GM06990 (cell line): ENCODE measurements at regions not wholly inside any gene's neighbourhood (a gene's known extent, or its start where the extent isn't known, plus 50 kb on each side); places are given as distances from the start of the nearest gene placed in this dataset.
"Not testable (repeated sequence)": the region's sequence is repeated elsewhere in the genome, so short reads cannot be mapped to it uniquely, and the experiment has no call there.

Experiments used
- DNase-seq: peaks from one replicate; pipeline ENCODE4 v3.0.0-alpha.2; 2011; ENCODE audit not compliant: insufficient read length; ENCODE audit errors: extremely low read depth
- H3K27me3 ChIP-seq: replicated peaks from 2 replicates; pipeline ENCODE4 v1.6.0; 2011; ENCODE audit warnings: low read length; ENCODE audit not compliant: control insufficient read depth, insufficient read depth
- H3K36me3 ChIP-seq: 2 replicates; pipeline ENCODE4 v1.5.1; 2011; ENCODE audit warnings: low read length; ENCODE audit not compliant: control insufficient read depth, insufficient read depth
- H3K4me3 ChIP-seq: replicated peaks from 2 replicates; pipeline ENCODE4 v1.5.1; 2011; ENCODE audit warnings: low read depth, mild to moderate bottlenecking, control low read depth, low read length
- TF ChIP-seq, protein P1 (sequence below): IDR thresholded peaks from 2 replicates; pipeline ENCODE4 v1.5.1; 2011; ENCODE audit warnings: low read length, control low read depth, mild to moderate bottlenecking, inconsistent platforms; ENCODE audit not compliant: insufficient read depth, poor library complexity, severe bottlenecking

DNA sequence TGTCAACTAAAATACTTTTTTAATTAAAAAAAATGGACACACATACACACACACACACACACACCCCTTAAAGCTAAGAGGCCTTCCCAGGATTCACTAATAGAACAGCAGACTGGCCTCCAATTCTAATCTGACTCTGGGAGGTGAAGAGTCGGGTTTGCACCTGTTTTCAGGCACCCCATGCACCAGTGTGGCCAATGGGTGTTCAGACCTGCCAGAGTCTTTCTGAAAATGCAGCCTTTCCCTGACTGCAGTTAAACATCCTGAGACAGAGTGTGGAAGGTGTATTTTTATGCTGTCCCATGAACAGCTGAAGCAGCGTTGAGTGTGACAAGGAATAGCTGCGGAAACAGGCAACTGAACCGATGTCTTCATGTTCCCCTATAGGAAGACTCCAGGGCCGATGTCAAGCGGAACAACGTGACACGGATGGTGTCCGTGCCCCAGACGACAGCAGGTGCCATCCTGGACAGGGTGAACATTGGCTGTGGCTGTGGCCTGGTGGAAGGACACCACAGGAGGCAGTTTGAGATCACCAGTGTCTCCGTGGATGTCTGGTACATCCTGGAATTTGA is 74.6 kb upstream of the LYZL2 start:
- DNase-seq, result no peak
- H3K27me3 ChIP-seq, result no peaks in the 10 kb centered on the region
- no peaks in the 10 kb centered on the region for H3K36me3 ChIP-seq
- peak overlapping the region; percentile 60 for H3K4me3 ChIP-seq
- TF ChIP-seq, protein P1, sequence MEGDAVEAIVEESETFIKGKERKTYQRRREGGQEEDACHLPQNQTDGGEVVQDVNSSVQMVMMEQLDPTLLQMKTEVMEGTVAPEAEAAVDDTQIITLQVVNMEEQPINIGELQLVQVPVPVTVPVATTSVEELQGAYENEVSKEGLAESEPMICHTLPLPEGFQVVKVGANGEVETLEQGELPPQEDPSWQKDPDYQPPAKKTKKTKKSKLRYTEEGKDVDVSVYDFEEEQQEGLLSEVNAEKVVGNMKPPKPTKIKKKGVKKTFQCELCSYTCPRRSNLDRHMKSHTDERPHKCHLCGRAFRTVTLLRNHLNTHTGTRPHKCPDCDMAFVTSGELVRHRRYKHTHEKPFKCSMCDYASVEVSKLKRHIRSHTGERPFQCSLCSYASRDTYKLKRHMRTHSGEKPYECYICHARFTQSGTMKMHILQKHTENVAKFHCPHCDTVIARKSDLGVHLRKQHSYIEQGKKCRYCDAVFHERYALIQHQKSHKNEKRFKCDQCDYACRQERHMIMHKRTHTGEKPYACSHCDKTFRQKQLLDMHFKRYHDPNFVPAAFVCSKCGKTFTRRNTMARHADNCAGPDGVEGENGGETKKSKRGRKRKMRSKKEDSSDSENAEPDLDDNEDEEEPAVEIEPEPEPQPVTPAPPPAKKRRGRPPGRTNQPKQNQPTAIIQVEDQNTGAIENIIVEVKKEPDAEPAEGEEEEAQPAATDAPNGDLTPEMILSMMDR, result no peak

DNA sequence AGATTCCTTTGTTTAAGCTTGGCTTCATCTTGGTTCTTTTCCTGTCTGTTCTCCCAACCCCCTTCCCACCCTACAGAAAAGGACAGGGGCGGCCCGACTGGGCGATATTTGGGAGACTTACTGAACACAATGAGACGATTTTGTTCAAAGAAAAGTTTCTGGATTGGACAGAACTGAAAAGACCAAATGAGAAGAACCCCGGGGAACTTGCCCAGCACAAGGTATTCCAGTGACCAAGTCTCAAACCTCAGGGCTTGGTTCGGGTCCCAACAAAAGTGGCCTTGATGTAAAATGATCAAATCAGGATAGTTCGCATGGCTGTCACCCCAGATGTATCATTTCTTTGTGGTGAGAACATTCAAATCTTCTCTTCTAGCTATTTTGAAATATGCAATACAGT is 73.9 kb upstream of the LYZL2 start:
- H3K36me3 ChIP-seq, H3K27me3 ChIP-seq, H3K4me3 ChIP-seq, DNase-seq: not testable (repeated sequence)

DNA sequence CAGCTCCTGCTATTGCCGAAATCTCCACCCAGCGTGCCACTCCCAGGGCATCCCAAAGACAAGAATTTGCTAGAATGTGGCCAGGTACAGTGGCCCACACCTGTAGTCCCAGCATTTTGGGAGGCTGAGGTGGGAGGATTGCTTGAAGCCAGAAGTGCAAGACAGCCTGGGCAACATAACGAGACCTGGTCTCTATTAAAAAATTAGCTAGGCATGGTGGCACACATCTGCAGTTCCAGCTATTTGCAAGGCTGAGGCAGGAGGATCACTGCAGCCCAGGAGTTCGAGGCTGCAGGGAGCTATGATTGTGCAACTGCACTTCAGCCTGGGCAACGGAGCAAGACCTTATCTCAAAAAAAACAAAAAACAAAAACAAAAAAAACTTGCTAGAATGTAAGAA is 73.3 kb upstream of the LYZL2 start:
- Histone ChIP-seq H3K36me3 (no peaks in the 10 kb centered on the region), H3K27me3 (no peaks in the 10 kb centered on the region), H3K4me3 (no peak overlapping the region)
- TF ChIP-seq, protein P1, result no peak
- no peak for DNase-seq

DNA sequence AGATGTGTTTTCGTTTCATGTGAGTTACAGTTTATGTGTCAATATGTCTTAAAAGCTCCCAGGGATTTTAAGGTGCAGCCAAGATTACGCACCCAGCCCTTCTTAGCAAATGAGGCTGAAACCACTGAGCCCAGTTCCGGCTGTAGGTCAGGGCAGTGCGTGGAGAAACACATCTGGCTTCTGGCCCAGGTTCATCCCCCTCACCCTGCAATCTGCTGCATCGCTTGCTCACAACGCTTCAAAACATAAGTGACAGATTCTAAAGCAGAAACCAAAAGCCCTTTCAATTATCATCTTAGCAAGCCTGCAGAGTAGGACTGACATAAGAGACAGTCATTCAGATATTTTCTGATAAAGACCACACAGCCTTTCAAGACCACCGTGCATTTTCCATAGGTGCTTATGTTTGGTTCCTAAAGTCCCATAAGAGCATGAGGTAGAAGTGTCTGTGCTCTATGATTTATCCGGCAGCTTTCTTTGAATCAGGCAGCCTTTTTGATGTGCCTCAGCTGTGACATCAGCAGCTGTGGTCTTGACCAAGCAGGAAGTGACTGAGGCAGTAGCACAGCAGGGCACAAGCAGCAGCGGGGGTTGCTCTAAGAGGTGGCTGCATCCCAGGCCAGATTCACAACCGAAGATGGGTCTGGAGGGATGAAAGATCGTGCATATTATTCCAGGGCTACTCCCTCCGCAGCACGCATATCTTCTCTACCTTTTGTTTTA is 72.1 kb upstream of the LYZL2 start:
- DNase-seq, result peak; percentile 76
- TF ChIP-seq, protein P1, result no peak
- H3K27me3 ChIP-seq, result no peaks in the 10 kb centered on the region
- peak overlapping the region; percentile 42 for H3K4me3 ChIP-seq
- H3K36me3 ChIP-seq, result no peaks in the 10 kb centered on the region

DNA sequence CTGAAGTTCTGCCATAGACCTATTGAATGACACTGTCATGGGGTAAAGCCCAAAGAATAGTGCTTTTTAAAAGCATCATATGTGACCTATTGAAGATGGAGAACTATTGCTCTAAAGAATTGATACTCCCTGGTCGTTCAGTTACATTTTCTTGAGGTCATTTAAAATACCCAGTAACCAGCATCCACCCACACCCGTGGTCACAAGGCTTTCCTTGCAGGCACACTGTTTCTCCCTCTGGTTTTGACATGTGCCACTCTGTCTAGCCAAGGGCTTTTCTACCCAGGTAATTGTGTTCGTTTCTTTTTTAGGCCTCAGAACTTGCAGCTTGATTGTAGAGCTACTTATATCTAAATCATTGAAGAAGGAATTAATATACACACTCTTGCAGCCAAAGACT is 68.3 kb upstream of the LYZL2 start:
- no peak for DNase-seq
- Histone ChIP-seq H3K36me3 (no peaks in the 10 kb centered on the region), H3K4me3 (no peak overlapping the region), H3K27me3 (no peaks in the 10 kb centered on the region)
- TF ChIP-seq, protein P1, result no peak

DNA sequence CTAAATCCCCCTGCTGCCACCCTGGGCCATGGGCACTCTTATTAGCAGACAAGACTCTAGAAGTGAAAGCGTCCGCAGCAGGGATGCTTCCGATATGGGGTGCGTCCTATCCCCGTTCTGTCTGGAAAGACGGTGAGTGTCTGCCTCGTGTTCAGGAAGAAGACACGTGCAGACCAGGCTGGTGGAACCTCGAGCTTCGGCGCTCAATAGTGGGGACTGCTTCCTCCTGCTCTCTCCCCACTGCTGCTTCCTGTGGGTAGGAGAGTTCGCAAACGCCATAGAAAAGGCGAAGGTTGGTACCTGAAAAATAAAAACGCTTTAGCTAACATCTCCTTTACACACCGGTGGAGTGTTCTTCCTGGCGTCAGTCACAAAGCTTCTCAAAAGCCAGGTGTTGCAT is 67.7 kb upstream of the LYZL2 start:
- not testable (repeated sequence) for H3K27me3 ChIP-seq, H3K4me3 ChIP-seq, DNase-seq, H3K36me3 ChIP-seq
